AG04450 (cell line): ENCODE measurements at regions not wholly inside any gene's neighbourhood (a gene's known extent, or its start where the extent isn't known, plus 50 kb on each side); places are given as distances from the start of the nearest gene placed in this dataset.

Experiments
- CTCF ChIA-PET: fragments of 300-600, 350-600 bp; formaldehyde crosslinking; extraction: SDS; loops from one replicate; lab custom pipeline; 2022; ENCODE audit warnings: antibody characterized with exemption, inconsistent platforms; lab: Charles Lee
- POLR2A ChIA-PET: fragments of 350-600 bp; formaldehyde crosslinking; extraction: SDS; loops from one replicate; lab custom pipeline; 2021; ENCODE audit warnings: antibody characterized with exemption, inconsistent platforms; lab: Yijun Ruan, JAX
- DNase-seq: peaks from one replicate; pipeline ENCODE4 v3.0.0-alpha.2; 2011; ENCODE audit warnings: low read depth, low spot score
- H3K27ac ChIP-seq: one replicate; pipeline ENCODE4 v1.5.1; 2012; ENCODE audit warnings: low read depth, low read length, control low read depth
- H3K27me3 ChIP-seq: one replicate; pipeline ENCODE4 v1.6.0; 2012; ENCODE audit warnings: low read length; ENCODE audit not compliant: control insufficient read depth, insufficient read depth
- H3K4me3 ChIP-seq: 2 replicates; pipeline ENCODE4 v1.5.1; 2011; ENCODE audit warnings: mild to moderate bottlenecking, low read depth, low read length, control low read depth
- H3K9me3 ChIP-seq: 2 replicates; pipeline ENCODE4 v1.5.1; 2012; ENCODE audit warnings: low read length; ENCODE audit not compliant: control insufficient read depth, insufficient read depth
- CTCF ChIP-seq: IDR thresholded peaks from 2 replicates; pipeline ENCODE4 v1.5.1; 2011; ENCODE audit warnings: low read depth, low read length, control low read depth, inconsistent platforms

DNA sequence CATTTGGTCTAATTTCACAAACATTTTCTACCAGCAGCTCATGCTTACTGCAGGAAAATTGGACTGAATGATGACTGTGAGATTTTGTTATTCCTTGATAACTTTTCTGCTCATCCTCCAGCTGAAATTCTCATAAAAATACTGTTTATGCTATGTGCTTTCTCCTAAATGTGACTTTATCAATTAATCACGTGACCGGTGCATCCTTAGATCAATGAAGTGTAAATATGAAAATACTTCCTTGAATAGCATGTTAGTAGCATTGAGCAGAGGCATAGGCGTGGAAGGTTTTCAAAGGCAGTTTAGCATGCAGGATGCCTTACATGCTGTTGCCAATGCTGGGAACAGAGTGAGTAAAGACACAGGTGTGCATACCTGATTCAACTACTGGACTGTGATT lies 1002.5 kb downstream of the CBLN2 start:
- no peak for DNase-seq

DNA sequence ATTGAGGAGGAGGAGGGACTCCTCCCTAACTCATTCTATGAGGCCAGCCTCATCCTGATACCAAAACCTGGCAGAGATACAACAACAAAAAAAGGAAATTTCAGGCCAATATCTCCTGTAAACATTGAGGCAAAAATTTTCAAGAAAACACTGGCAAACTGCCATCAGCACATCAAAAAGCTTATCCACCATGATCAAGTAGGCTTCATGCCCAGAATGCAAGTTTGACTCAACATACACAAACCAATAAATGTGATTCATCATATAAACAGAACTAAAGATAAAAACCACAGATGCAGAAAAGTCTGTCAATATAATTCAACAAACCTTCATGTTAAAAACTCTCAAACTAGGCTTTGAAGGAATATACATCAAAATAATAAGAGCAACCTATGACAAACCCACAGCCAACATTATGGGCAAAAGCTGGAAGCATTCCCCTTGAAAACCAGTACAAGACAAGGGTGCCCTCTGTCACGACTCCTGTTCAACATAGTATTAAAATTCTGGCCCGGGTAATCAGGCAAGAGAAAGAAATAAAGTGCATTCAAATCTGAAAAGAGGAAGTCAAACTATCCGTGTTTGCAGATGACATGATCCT lies 1014.3 kb downstream of the CBLN2 start:
- Histone ChIP-seq H3K27ac (no peak overlapping the region), H3K4me3 (no peak overlapping the region), H3K27me3 (no peaks in the 10 kb centered on the region), H3K9me3 (no peaks in the 10 kb centered on the region)
- POLR2A ChIA-PET: no interaction called here
- CTCF ChIA-PET: no interaction called here
- TF ChIP-seq CTCF: no peak
- DNase-seq: peak; percentile 1

More for the DNA sequence above, 1002.5 kb downstream of the CBLN2 start:
- TF ChIP-seq CTCF: no peak
- ChIA-PET CTCF (no interaction called here), POLR2A (no interaction called here)
- no peak overlapping the region for H3K27ac ChIP-seq
- H3K27me3 ChIP-seq: no peaks in the 10 kb centered on the region
- H3K9me3 ChIP-seq: no peaks in the 10 kb centered on the region
- H3K4me3 ChIP-seq: no peak overlapping the region

- POLR2A ChIA-PET: no interaction called here
- TF ChIP-seq CTCF: no peak
- no peaks in the 10 kb centered on the region for H3K9me3 ChIP-seq
- CTCF ChIA-PET: no interaction called here
- H3K27me3 ChIP-seq: no peaks in the 10 kb centered on the region
- no peak overlapping the region for H3K27ac ChIP-seq
- DNase-seq: no peak
- no peak overlapping the region for H3K4me3 ChIP-seq
Measured at GRCh38 chr18:71523483-71524435, 1020.4 kb downstream of the CBLN2 start.

GRCh38 chr18:71505526-71505925 lies 1038.6 kb downstream of the CBLN2 start:
- DNase-seq: no peak
- no peaks in the 10 kb centered on the region for H3K27me3 ChIP-seq
- ChIA-PET POLR2A (no interaction called here), CTCF (no interaction called here)
- no peak for TF ChIP-seq CTCF
- no peak overlapping the region for H3K4me3 ChIP-seq
- H3K27ac ChIP-seq: no peak overlapping the region
- no peaks in the 10 kb centered on the region; the same call in 1 of the 2 replicates for H3K9me3 ChIP-seq

GRCh38 chr18:71503222-71503621 lies 1040.9 kb downstream of the CBLN2 start:
- Histone ChIP-seq H3K4me3 (no peak overlapping the region), H3K27ac (no peak overlapping the region), H3K27me3 (no peaks in the 10 kb centered on the region), H3K9me3 (no peaks in the 10 kb centered on the region; the same call in 1 of the 2 replicates)
- DNase-seq: no peak
- TF ChIP-seq CTCF: no peak
- POLR2A ChIA-PET: no interaction called here
- CTCF ChIA-PET: no interaction called here
